PC-9 (cell line): ENCODE measurements at regions not wholly inside any gene's neighbourhood (a gene's known extent, or its start where the extent isn't known, plus 50 kb on each side); places are given as distances from the start of the nearest gene placed in this dataset.

ENCODE experiments used
- BruUV-seq: library from RNA; stranded (reverse); fragments of 400-500 nt; replicated peaks from 2 replicates; lab custom pipeline; 2021; lab: Mats Ljungman, UMichigan
- CTCF ChIA-PET: fragments of 300-600 bp; sonication (Branson Sonifier 250); formaldehyde crosslinking; loops from one replicate; lab custom pipeline; 2022; ENCODE audit warnings: antibody characterized with exemption; lab: Charles Lee
- POLR2A ChIA-PET: fragments of 300-600 bp; sonication (Branson Sonifier 250); formaldehyde crosslinking; loops from one replicate; lab custom pipeline; 2022; ENCODE audit warnings: antibody characterized with exemption; ENCODE audit not compliant: unreplicated experiment; lab: Charles Lee
- DNase-seq, 2 experiments: peaks; one replicate each; pipeline versions ENCODE4 v3.0.0 to v3.0.0-alpha.2; 2015 to 2022; ENCODE audit warnings: mixed read lengths in 1 of 2
- H2AFZ ChIP-seq: fragments of 200-600 bp; sonication (generic); 2 replicates; pipeline ENCODE4 v1.8.1; 2017; ENCODE audit warnings: antibody characterized with exemption
- H3F3A ChIP-seq: fragments of 200-600 bp; sonication (generic); 2 replicates; pipeline ENCODE4 v1.8.1; 2017; ENCODE audit warnings: antibody characterized with exemption, mild to moderate bottlenecking, low read depth; ENCODE audit not compliant: insufficient read depth
- H3K27ac ChIP-seq: fragments of 200-600 bp; sonication (generic); 2 replicates; pipeline ENCODE4 v1.6.1; 2016; ENCODE audit warnings: mixed run types
- H3K27me3 ChIP-seq: fragments of 200-600 bp; sonication (generic); 2 replicates; pipeline ENCODE4 v1.6.1; 2016; ENCODE audit warnings: low read depth, mixed run types; ENCODE audit not compliant: insufficient read depth
- H3K36me3 ChIP-seq: fragments of 200-600 bp; sonication (generic); 2 replicates; pipeline ENCODE4 v1.6.1; 2016; ENCODE audit warnings: low read depth, mixed run types
- H3K4me1 ChIP-seq: fragments of 200-600 bp; sonication (generic); replicated peaks from 2 replicates; pipeline ENCODE4 v1.6.1; 2016; ENCODE audit warnings: mixed run types; ENCODE audit not compliant: insufficient read depth
- H3K4me2 ChIP-seq: fragments of 200-600 bp; sonication (generic); 2 replicates; pipeline ENCODE4 v1.6.1; 2017; ENCODE audit warnings: mixed run types
- H3K4me3 ChIP-seq: fragments of 200-600 bp; sonication (generic); 2 replicates; pipeline ENCODE4 v1.6.1; 2016; ENCODE audit warnings: mixed run types
- H3K79me2 ChIP-seq: fragments of 200-600 bp; sonication (generic); 2 replicates; pipeline ENCODE4 v1.6.1; 2017; ENCODE audit warnings: low read depth, mixed run types
- H3K9me2 ChIP-seq: fragments of 200-600 bp; sonication (generic); 2 replicates; pipeline ENCODE4 v1.8.1; 2017; ENCODE audit warnings: mild to moderate bottlenecking; ENCODE audit not compliant: insufficient read depth
- H3K9me3 ChIP-seq: fragments of 200-600 bp; sonication (generic); 2 replicates; pipeline ENCODE4 v1.8.1; 2016; ENCODE audit warnings: low read depth; ENCODE audit not compliant: insufficient read depth
- H4K20me1 ChIP-seq: fragments of 200-600 bp; sonication (generic); 2 replicates; pipeline ENCODE4 v1.8.1; 2017; ENCODE audit not compliant: insufficient read depth
- CTCF ChIP-seq: fragments of 200-600 bp; sonication (generic); conservative IDR thresholded peaks from 2 replicates; pipeline ENCODE4 v1.6.1; 2017; ENCODE audit warnings: mixed run types, antibody characterized with exemption, mild to moderate bottlenecking, moderate library complexity
- EZH2 ChIP-seq: fragments of 200-600 bp; sonication (generic); IDR thresholded peaks from 2 replicates; pipeline ENCODE4 v1.8.0; 2017; ENCODE audit warnings: antibody characterized with exemption, low read depth
- intact Hi-C: fragments of 100-400 bp; cut with micrococcal nuclease; formaldehyde crosslinking; loops from one replicate; pipeline ENCODE4 v1.10.0; 2022; ENCODE audit not compliant: unreplicated experiment

DNA sequence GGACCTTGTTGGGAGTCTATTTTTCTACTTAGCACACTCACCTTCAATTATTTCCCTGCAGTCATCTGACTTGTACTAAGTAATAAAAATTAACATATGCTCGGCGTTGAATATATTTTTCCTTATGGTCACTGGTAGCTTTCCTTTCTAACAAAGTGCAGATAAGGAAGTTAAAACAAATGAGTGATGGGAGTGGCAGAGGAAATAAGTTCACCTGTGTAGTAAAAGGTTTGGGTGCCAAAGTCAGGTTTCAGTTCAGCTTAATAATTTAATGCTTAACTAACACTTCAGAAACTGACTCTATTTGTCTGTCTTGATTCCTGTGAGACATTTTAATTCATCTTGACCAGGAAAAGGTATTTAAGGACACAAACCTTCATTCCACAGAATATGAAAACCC is 184.4 kb downstream of the PCDH7 start:
- Histone ChIP-seq H2AFZ (no peak overlapping the region), H3K36me3 (no peaks in the 10 kb centered on the region), H3K4me2 (no peak overlapping the region), H3K27ac (no peak overlapping the region), H3K9me2 (no peaks in the 10 kb centered on the region), H3F3A (no peaks in the 10 kb centered on the region), H3K4me1 (peaks cover 7% of the 10 kb centered on the region), H4K20me1 (no peaks in the 10 kb centered on the region), H3K9me3 (no peaks in the 10 kb centered on the region), H3K79me2 (no peaks in the 10 kb centered on the region), H3K4me3 (no peak overlapping the region), H3K27me3 (no peaks in the 10 kb centered on the region)
- POLR2A ChIA-PET, result no interaction called here
- intact Hi-C loops, result no loop called here
- CTCF ChIA-PET, result no interaction called here
- no TSS peak for BruUV-seq
- DNase-seq, result no peak
- TF ChIP-seq CTCF (no peak), EZH2 (no peak)

GRCh38 chr4:30912098-30912714 is 192.0 kb downstream of the PCDH7 start:
- POLR2A ChIA-PET, result no interaction called here
- H3K36me3 ChIP-seq, result no peaks in the 10 kb centered on the region
- no TSS peak for BruUV-seq
- peaks cover 10% of the 10 kb centered on the region; the same call in 1 of the 2 replicates for H3F3A ChIP-seq
- CTCF ChIA-PET, result no interaction called here
- H3K9me3 ChIP-seq, result no peaks in the 10 kb centered on the region; the same call in 1 of the 2 replicates
- intact Hi-C loops, result no loop called here
- H3K9me2 ChIP-seq, result no peaks in the 10 kb centered on the region
- no peak overlapping the region for H3K4me2 ChIP-seq
- peak overlapping the region; percentile 15; the same call in 1 of the 2 replicates for H3K27ac ChIP-seq
- no peak for TF ChIP-seq CTCF
- TF ChIP-seq EZH2, result no peak
- no peaks in the 10 kb centered on the region for H4K20me1 ChIP-seq
- H3K4me1 ChIP-seq, result peaks cover 11% of the 10 kb centered on the region; the same call in 1 of the 2 replicates
- H2AFZ ChIP-seq, result no peak overlapping the region
- H3K4me3 ChIP-seq, result no peak overlapping the region
- no peaks in the 10 kb centered on the region for H3K79me2 ChIP-seq
- H3K27me3 ChIP-seq, result no peaks in the 10 kb centered on the region
- DNase-seq, result peak in 1 of 2 experiments; percentile 48

DNA sequence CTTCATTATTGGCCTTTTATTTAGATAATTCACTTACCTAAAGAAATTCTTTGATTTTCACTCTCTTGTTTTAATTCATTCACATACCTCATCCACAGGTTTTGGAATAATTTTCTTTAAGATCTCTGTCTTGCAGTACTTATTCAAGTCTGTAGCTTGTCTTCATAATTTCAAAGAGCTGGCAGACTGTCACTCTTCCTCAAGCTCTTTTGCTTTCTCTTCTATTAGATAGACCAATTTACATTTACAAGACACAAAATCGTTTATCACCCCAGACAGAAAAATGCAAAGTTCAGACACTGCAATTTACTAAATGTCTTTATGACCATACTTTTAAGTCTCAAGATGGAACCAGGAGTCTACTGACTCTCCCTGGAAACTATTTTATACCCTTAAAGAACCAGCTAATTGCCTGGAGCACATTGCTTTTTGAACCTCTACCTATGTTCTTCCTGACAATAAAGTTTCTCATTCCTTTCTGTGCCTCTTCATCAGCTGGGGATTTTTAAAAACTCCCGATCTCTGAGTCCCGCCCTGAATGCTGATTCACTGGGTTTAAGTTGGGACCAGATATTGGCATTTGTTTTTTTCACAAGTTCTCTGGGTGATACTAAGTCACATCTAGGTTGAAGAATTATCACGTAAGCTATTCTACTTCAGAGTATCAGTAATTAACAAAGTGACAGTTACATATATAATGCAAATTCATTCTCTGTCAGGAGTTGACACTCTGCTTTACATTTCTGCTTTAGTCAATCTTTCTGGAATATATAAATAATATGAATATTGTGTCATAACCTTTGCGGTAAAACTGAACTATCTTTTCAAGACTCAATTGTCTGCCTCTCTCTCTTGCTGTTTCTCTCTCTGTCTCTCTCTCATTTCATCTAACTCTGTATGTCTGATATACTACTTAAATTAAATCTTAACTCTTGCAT is 196.4 kb downstream of the PCDH7 start:
- Histone ChIP-seq H3K4me2 (no peak overlapping the region), H2AFZ (no peak overlapping the region), H3K27me3 (no peaks in the 10 kb centered on the region), H3F3A (peaks cover 10% of the 10 kb centered on the region), H3K4me1 (peaks cover 9% of the 10 kb centered on the region; the same call in 1 of the 2 replicates), H3K4me3 (no peak overlapping the region), H3K36me3 (no peaks in the 10 kb centered on the region), H3K9me2 (no peaks in the 10 kb centered on the region), H3K79me2 (no peaks in the 10 kb centered on the region), H3K9me3 (no peaks in the 10 kb centered on the region), H3K27ac (no peak overlapping the region), H4K20me1 (no peaks in the 10 kb centered on the region)
- intact Hi-C loops, result no loop called here
- TF ChIP-seq CTCF (no peak), EZH2 (no peak)
- no peak for DNase-seq
- ChIA-PET POLR2A (interaction anchor here (0.7 kb wide), 1 partner anchor 197 kb away, joined by 5 read pairs; the partner anchor contains the start of gene PCDH7), CTCF (no interaction called here)
- BruUV-seq, result no TSS peak
